Fibroblast of lung (primary cell): ENCODE measurements at regions not wholly inside any gene's neighbourhood (a gene's known extent, or its start where the extent isn't known, plus 50 kb on each side); places are given as distances from the start of the nearest gene placed in this dataset.

Experiments
- DNase-seq, 2 donors: peaks; one replicate each; pipeline versions ENCODE4 v3.0.0 to v3.0.0-alpha.2; 2010; ENCODE audit warnings: low read depth in 2 of 2
- H2AFZ ChIP-seq: 2 replicates; pipeline ENCODE4 v1.5.1; 2012; ENCODE audit warnings: low read length, control low read depth, inconsistent platforms
- H3K27ac ChIP-seq: 2 replicates; pipeline ENCODE4 v1.5.1; 2011; ENCODE audit warnings: low read length, control low read depth; ENCODE audit not compliant: insufficient read depth
- H3K27me3 ChIP-seq: 2 replicates; pipeline ENCODE4 v1.5.1; 2011; ENCODE audit warnings: mild to moderate bottlenecking, low read length; ENCODE audit not compliant: control insufficient read depth, insufficient read depth
- H3K36me3 ChIP-seq: 2 replicates; pipeline ENCODE4 v1.5.1; 2011; ENCODE audit warnings: low read length; ENCODE audit not compliant: control insufficient read depth, insufficient read depth
- H3K4me1 ChIP-seq: 2 replicates; pipeline ENCODE4 v1.5.1; 2011; ENCODE audit warnings: low read length; ENCODE audit not compliant: control insufficient read depth, insufficient read depth; ENCODE audit errors: extremely low read depth
- H3K4me2 ChIP-seq: 2 replicates; pipeline ENCODE4 v1.5.1; 2011; ENCODE audit warnings: low read length, control low read depth; ENCODE audit not compliant: insufficient read depth; ENCODE audit errors: extremely low read depth
- H3K4me3 ChIP-seq, 4 experiments: fragments of 200-600 bp in 1 of 4; sonication (generic) in 1 of 4; replicated peaks in 1 of 4; 2 replicates each; pipeline ENCODE4 v1.5.1; 2011 to 2016; ENCODE audit warnings: low read length in 4 of 4, low read depth in 3 of 4, mild to moderate bottlenecking in 3 of 4, control low read depth in 2 of 4, inconsistent platforms in 1 of 4, mixed read lengths in 1 of 4; ENCODE audit not compliant: insufficient read depth in 1 of 4; ENCODE audit errors: control extremely low read depth in 1 of 4
- H3K79me2 ChIP-seq: 2 replicates; pipeline ENCODE4 v1.5.1; 2012; ENCODE audit warnings: mild to moderate bottlenecking, low read length, inconsistent platforms; ENCODE audit not compliant: control insufficient read depth, insufficient read depth
- H3K9ac ChIP-seq: 2 replicates; pipeline ENCODE4 v1.5.1; 2011; ENCODE audit warnings: mild to moderate bottlenecking, low read length, control low read depth; ENCODE audit not compliant: insufficient read depth
- H3K9me3 ChIP-seq: 2 replicates; pipeline ENCODE4 v1.5.1; 2012; ENCODE audit warnings: low read depth, low read length; ENCODE audit not compliant: control insufficient read depth, insufficient read depth
- H4K20me1 ChIP-seq: 2 replicates; pipeline ENCODE4 v1.5.1; 2011; ENCODE audit warnings: low read length; ENCODE audit not compliant: control insufficient read depth, insufficient read depth; ENCODE audit errors: extremely low read depth
- CTCF ChIP-seq, 2 donors: IDR thresholded peaks in 1 of 2; conservative IDR thresholded peaks in 1 of 2; 1 replicate in 1 of 2; 2 replicates in 1 of 2; pipeline ENCODE4 v1.5.1; 2011 to 2012; ENCODE audit warnings: low read length in 2 of 2, control low read depth in 1 of 2, inconsistent platforms in 1 of 2, low read depth in 1 of 2, mild to moderate bottlenecking in 1 of 2
- EZH2 ChIP-seq: IDR thresholded peaks from 2 replicates; pipeline ENCODE4 v1.5.1; 2012; ENCODE audit warnings: low read length, control low read depth, mild to moderate bottlenecking; ENCODE audit errors: missing control alignments

- TF ChIP-seq CTCF (conservative IDR thresholded peaks at IDR 0.05 in 1 of 2, IDR thresholded peaks at IDR 0.05 in 1 of 2; ENCODE audit: low read depth in 1 of 2, low read length in 2 of 2), result no peak
- no peak for TF ChIP-seq EZH2
- Histone ChIP-seq H4K20me1 (no peaks in the 10 kb centered on the region), H3K4me1 (no peaks in the 10 kb centered on the region), H3K36me3 (no peaks in the 10 kb centered on the region), H3K27me3 (no peaks in the 10 kb centered on the region), H3K9ac (no peak overlapping the region), H3K9me3 (no peaks in the 10 kb centered on the region), H3K4me3 (no peak overlapping the region), H3K4me2 (no peak overlapping the region), H3K27ac (no peak overlapping the region), H3K79me2 (no peaks in the 10 kb centered on the region), H2AFZ (no peak overlapping the region)
- no peak for DNase-seq
These were observed 1120.5 kb downstream of the ADGRL3 start for GRCh38 chr4:62320612-62321011.

- H3K4me1 ChIP-seq, result no peaks in the 10 kb centered on the region
- H3K4me3 ChIP-seq, result no peak overlapping the region
- H3K4me2 ChIP-seq, result no peak overlapping the region
- H3K9ac ChIP-seq, result no peak overlapping the region
- H3K27me3 ChIP-seq, result no peaks in the 10 kb centered on the region
- H3K79me2 ChIP-seq, result no peaks in the 10 kb centered on the region
- DNase-seq, result no peak
- TF ChIP-seq EZH2 (no peak), CTCF (conservative IDR thresholded peaks at IDR 0.05 in 1 of 2, IDR thresholded peaks at IDR 0.05 in 1 of 2; ENCODE audit: low read depth in 1 of 2, low read length in 2 of 2) (no peak)
- H4K20me1 ChIP-seq, result no peaks in the 10 kb centered on the region
- H3K36me3 ChIP-seq, result no peaks in the 10 kb centered on the region
- H3K9me3 ChIP-seq, result no peaks in the 10 kb centered on the region
- H3K27ac ChIP-seq, result no peak overlapping the region
- H2AFZ ChIP-seq, result no peak overlapping the region
These were observed 1102.6 kb downstream of the ADGRL3 start for GRCh38 chr4:62302710-62303109.

DNA sequence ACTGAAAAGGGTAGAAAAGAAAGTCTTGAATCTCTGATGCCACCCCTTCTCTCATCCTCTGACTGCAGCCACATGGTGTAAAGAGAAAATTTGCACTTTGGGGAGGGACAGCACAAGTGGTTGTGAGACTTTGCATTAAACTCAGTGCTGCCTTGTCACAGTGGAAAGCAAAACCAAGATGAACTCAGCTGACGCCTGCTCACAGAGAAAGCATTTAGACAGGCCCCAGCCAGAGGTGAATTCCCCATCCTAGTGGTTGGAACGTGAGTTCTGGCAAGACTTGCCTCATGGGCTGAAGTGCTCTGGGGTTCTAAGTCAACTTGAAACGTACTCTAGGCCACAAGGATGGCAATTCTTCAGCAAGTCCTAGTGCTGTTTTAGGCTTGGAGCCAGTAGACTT, 1101.4 kb downstream of the ADGRL3 start:
- Histone ChIP-seq H3K36me3 (no peaks in the 10 kb centered on the region), H3K9ac (no peak overlapping the region), H3K4me1 (no peaks in the 10 kb centered on the region), H4K20me1 (no peaks in the 10 kb centered on the region), H3K9me3 (no peaks in the 10 kb centered on the region), H3K27ac (no peak overlapping the region), H3K4me3 (no peak overlapping the region), H2AFZ (no peak overlapping the region), H3K79me2 (no peaks in the 10 kb centered on the region), H3K27me3 (no peaks in the 10 kb centered on the region), H3K4me2 (no peak overlapping the region)
- no peak for TF ChIP-seq EZH2
- TF ChIP-seq CTCF (conservative IDR thresholded peaks at IDR 0.05 in 1 of 2, IDR thresholded peaks at IDR 0.05 in 1 of 2; ENCODE audit: low read depth in 1 of 2, low read length in 2 of 2), result no peak
- DNase-seq, result no peak
